ENCODE measurements at regions not wholly inside any gene's neighbourhood (a gene's known extent, or its start where the extent isn't known, plus 50 kb on each side); places are given as distances from the start of the nearest gene placed in this dataset.
A peak's percentile ranks its signal among the peaks of the same experiment; 100 is the strongest.

DNA sequence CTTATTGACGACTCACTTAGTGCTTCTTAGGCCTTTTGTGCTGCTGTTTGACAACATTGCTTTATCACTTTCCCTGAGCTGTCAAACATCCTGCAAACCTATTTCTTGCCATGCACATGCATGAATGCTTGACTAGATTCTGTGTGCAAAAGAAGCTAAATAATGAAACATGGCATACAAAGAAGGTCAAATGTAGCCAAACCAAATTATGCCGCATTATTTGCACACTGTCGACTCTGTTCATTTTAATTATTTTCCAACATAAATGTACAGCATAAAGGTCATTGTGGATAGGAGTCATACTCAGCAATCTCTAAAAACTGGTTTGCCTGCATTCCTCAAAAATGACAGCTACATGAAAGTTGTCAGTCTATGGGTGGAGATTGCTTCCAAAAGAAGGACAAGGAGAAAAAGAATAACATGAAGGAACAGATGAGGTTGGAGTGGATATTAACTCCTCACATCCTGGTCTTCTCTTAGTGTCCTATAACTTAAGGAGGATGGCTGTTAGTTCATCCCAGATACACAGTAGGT is 123.1 kb upstream of the STXBP5 start:
- no peaks in the 10 kb centered on the region for H3K27me3 ChIP-seq (ENCODE audit: insufficient read depth, poor library complexity, severe bottlenecking)
- ATAC-seq (ENCODE audit: low read depth) (peak; percentile 98), DNase-seq (ENCODE audit: low spot score) (no peak)
- TF ChIP-seq CTCF (IDR thresholded peaks at IDR 0.05; ENCODE audit: poor library complexity, severe bottlenecking) = no peak
- no peaks in the 10 kb centered on the region for H3K36me3 ChIP-seq (ENCODE audit: low read depth)
- peaks cover 17% of the 10 kb centered on the region for H3K4me1 ChIP-seq (ENCODE audit: insufficient read depth, poor library complexity, severe bottlenecking)
- no peaks in the 10 kb centered on the region for H3K9me3 ChIP-seq (ENCODE audit: severe bottlenecking)
- peak overlapping the region; percentile 71 for H3K27ac ChIP-seq (ENCODE audit: poor library complexity, severe bottlenecking)
- no peak overlapping the region for H3K4me3 ChIP-seq (ENCODE audit: severe bottlenecking)

GRCh38 chr6:147087641-147088040 is 116.6 kb upstream of the STXBP5 start:
- ATAC-seq (ENCODE audit: low read depth) (no peak), DNase-seq (ENCODE audit: low spot score) (no peak)
- no peaks in the 10 kb centered on the region for H3K9me3 ChIP-seq (ENCODE audit: severe bottlenecking)
- no peak overlapping the region for H3K4me3 ChIP-seq (ENCODE audit: severe bottlenecking)
- H3K27me3 ChIP-seq (ENCODE audit: insufficient read depth, poor library complexity, severe bottlenecking) = no peaks in the 10 kb centered on the region
- no peaks in the 10 kb centered on the region for H3K36me3 ChIP-seq (ENCODE audit: low read depth)
- H3K27ac ChIP-seq (ENCODE audit: poor library complexity, severe bottlenecking) = no peak overlapping the region
- no peaks in the 10 kb centered on the region for H3K4me1 ChIP-seq (ENCODE audit: insufficient read depth, poor library complexity, severe bottlenecking)
- TF ChIP-seq CTCF (IDR thresholded peaks at IDR 0.05; ENCODE audit: poor library complexity, severe bottlenecking) = no peak

- no peaks in the 10 kb centered on the region for H3K9me3 ChIP-seq (ENCODE audit: severe bottlenecking)
- H3K27me3 ChIP-seq (ENCODE audit: insufficient read depth, poor library complexity, severe bottlenecking) = no peaks in the 10 kb centered on the region
- H3K27ac ChIP-seq (ENCODE audit: poor library complexity, severe bottlenecking) = no peak overlapping the region
- no peaks in the 10 kb centered on the region for H3K4me1 ChIP-seq (ENCODE audit: insufficient read depth, poor library complexity, severe bottlenecking)
- DNase-seq (ENCODE audit: low spot score) (no peak), ATAC-seq (ENCODE audit: low read depth) (no peak)
- H3K36me3 ChIP-seq (ENCODE audit: low read depth) = no peaks in the 10 kb centered on the region
- no peak overlapping the region for H3K4me3 ChIP-seq (ENCODE audit: severe bottlenecking)
- TF ChIP-seq CTCF (IDR thresholded peaks at IDR 0.05; ENCODE audit: poor library complexity, severe bottlenecking) = no peak
These were observed 115.4 kb upstream of the STXBP5 start for GRCh38 chr6:147088861-147089260.

DNA sequence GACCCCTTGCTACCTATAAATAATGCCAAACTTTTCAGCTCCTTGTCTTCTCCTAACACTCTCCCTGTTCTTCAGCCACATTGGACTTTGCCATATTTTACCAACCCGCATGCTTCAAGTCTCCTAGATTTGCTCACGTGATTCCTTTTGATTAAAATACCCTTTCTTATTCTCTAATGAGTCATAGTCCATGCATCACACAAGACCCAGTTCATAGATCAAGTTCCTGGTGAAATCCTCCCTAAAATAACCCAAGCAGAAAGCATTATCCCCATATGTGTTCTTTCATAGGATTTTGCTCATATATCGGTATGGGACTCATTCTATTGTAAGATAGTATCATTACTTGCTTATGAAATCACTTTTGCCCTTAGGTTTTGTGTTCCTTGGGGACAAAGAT is 108.9 kb upstream of the STXBP5 start:
- no peak overlapping the region for H3K27ac ChIP-seq (ENCODE audit: poor library complexity, severe bottlenecking)
- no peak for TF ChIP-seq CTCF (IDR thresholded peaks at IDR 0.05; ENCODE audit: poor library complexity, severe bottlenecking)
- no peak for DNase-seq (ENCODE audit: low spot score)
- no peaks in the 10 kb centered on the region for H3K36me3 ChIP-seq (ENCODE audit: low read depth)
- H3K27me3 ChIP-seq (ENCODE audit: insufficient read depth, poor library complexity, severe bottlenecking) = no peaks in the 10 kb centered on the region
- H3K4me3 ChIP-seq (ENCODE audit: severe bottlenecking) = no peak overlapping the region
- no peaks in the 10 kb centered on the region for H3K4me1 ChIP-seq (ENCODE audit: insufficient read depth, poor library complexity, severe bottlenecking)
- no peak for ATAC-seq (ENCODE audit: low read depth)
- no peaks in the 10 kb centered on the region for H3K9me3 ChIP-seq (ENCODE audit: severe bottlenecking)

DNA sequence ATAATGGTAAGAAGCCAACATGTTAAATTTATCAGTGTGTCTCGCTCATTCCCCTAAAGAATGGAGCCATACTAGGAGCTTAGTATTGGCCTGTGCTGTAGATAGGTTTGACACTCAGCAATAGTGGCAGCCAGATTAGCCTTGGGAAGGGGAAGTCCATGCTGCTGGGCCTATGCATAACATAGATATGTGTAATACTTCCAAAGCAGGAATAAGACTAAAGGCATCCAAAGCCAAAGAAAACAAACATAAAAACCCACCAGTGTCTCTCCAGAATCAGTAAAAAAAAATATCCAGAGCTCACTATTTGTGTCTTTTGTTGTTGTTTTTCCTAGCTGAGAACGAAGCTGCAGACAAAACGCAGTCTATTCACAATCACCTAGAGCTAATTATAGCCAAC is 104.2 kb upstream of the STXBP5 start:
- DNase-seq (ENCODE audit: low spot score) (no peak), ATAC-seq (ENCODE audit: low read depth) (peak; percentile 48; the same call in 1 of the 3 replicates)
- H3K27me3 ChIP-seq (ENCODE audit: insufficient read depth, poor library complexity, severe bottlenecking) = no peaks in the 10 kb centered on the region
- no peak overlapping the region for H3K27ac ChIP-seq (ENCODE audit: poor library complexity, severe bottlenecking)
- H3K36me3 ChIP-seq (ENCODE audit: low read depth) = no peaks in the 10 kb centered on the region
- no peak overlapping the region for H3K4me3 ChIP-seq (ENCODE audit: severe bottlenecking)
- no peak for TF ChIP-seq CTCF (IDR thresholded peaks at IDR 0.05; ENCODE audit: poor library complexity, severe bottlenecking)
- H3K9me3 ChIP-seq (ENCODE audit: severe bottlenecking) = no peaks in the 10 kb centered on the region
- H3K4me1 ChIP-seq (ENCODE audit: insufficient read depth, poor library complexity, severe bottlenecking) = no peaks in the 10 kb centered on the region

Measured in RWPE2 (cell line).